ENCODE measurements at regions not wholly inside any gene's neighbourhood (a gene's known extent, or its start where the extent isn't known, plus 50 kb on each side); places are given as distances from the start of the nearest gene placed in this dataset.

GRCh38 chr3:26472345-26472744 lies 150.2 kb upstream of the LRRC3B start:
- dilution Hi-C loops (cut with MboI; ENCODE audit: extremely low pct_ligation_motif_present, low sequenced_read_pairs): no loop called here
- Histone ChIP-seq H3K27me3 (ENCODE audit: control insufficient read depth in 2 of 2, insufficient read depth in 2 of 2, low read length in 2 of 2) (no peaks in the 10 kb centered on the region), H3K9ac (replicated peaks; ENCODE audit: extremely low read depth, insufficient read depth, low read length) (no peak overlapping the region), H3K4me1 (ENCODE audit: control insufficient read depth, extremely low read depth, insufficient read depth, low read length) (no peaks in the 10 kb centered on the region), H3K4me3 (replicated peaks in 1 of 3; ENCODE audit: insufficient read depth in 1 of 3, low read depth in 1 of 3, low read length in 3 of 3) (no peak overlapping the region), H3K4me2 (ENCODE audit: insufficient read depth, low read length) (no peak overlapping the region), H3K9me1 (replicated peaks; ENCODE audit: control insufficient read depth, extremely low read depth, insufficient read depth, low read length) (no peaks in the 10 kb centered on the region), H3K27ac (ENCODE audit: insufficient read depth, low read depth, low read length) (no peak overlapping the region), H3K36me3 (ENCODE audit: control insufficient read depth in 2 of 2, extremely low read depth in 1 of 2, insufficient read depth in 2 of 2, low read length in 2 of 2) (no peaks in the 10 kb centered on the region), H3K9me3 (replicated peaks; ENCODE audit: control insufficient read depth, insufficient read depth, low read length) (peaks cover 6% of the 10 kb centered on the region), H2AFZ (ENCODE audit: low read depth, low read length) (no peak overlapping the region), H3K79me2 (ENCODE audit: control insufficient read depth, insufficient read depth, low read length) (no peaks in the 10 kb centered on the region), H4K20me1 (replicated peaks; ENCODE audit: control insufficient read depth, extremely low read depth, insufficient read depth, low read length) (no peaks in the 10 kb centered on the region)
- no peak for FAIRE-seq
- TF ChIP-seq POLR2AphosphoS5 (IDR thresholded peaks at IDR 0.05; ENCODE audit: insufficient read depth, low read depth, low read length): no peak
- TF ChIP-seq MAX (IDR thresholded peaks at IDR 0.05; ENCODE audit: insufficient read depth, insufficient read length): no peak
- TF ChIP-seq MYC (IDR thresholded peaks at IDR 0.05; ENCODE audit: low read depth, low read length): no peak
- no peak for TF ChIP-seq POLR2A (IDR thresholded peaks at IDR 0.05; ENCODE audit: low read depth, low read length)
- TF ChIP-seq EZH2 (IDR thresholded peaks at IDR 0.05; ENCODE audit: borderline replicate concordance, low read depth, low read length, severe bottlenecking): no peak
- no peak for TF ChIP-seq GATA2 (IDR thresholded peaks at IDR 0.05; ENCODE audit: insufficient read depth, insufficient read length, low read depth, low read length)
- TF ChIP-seq FOS (IDR thresholded peaks at IDR 0.05; ENCODE audit: borderline replicate concordance, insufficient read depth, low read length): no peak
- no peak for TF ChIP-seq CTCF (IDR thresholded peaks at IDR 0.05; ENCODE audit: extremely low read depth in 1 of 2, insufficient read depth in 1 of 2, low read depth in 1 of 2, low read length in 2 of 2)
- no peak for TF ChIP-seq JUN (IDR thresholded peaks at IDR 0.05; ENCODE audit: borderline replicate concordance, insufficient read depth, insufficient read length, low read depth)
- ChIA-PET CTCF (no interaction called here), POLR2A (no interaction called here)
- no TSS peak for BruUV-seq (replicated peaks)
- DNase-seq (ENCODE audit: low read depth, low spot score): no peak
- intact Hi-C loops (cut with micrococcal nuclease): no loop called here

Data from endothelial cell of umbilical vein (primary cell).